DMS53 treated with DMSO at 0.1 percent for 48 hours (cell line): ENCODE measurements at regions not wholly inside any gene's neighbourhood (a gene's known extent, or its start where the extent isn't known, plus 50 kb on each side); places are given as distances from the start of the nearest gene placed in this dataset.
"Not testable (repeated sequence)": the region's sequence is repeated elsewhere in the genome, so short reads cannot be mapped to it uniquely, and the experiment has no call there.

ENCODE experiments used
- DNase-seq: peaks from one replicate; lab custom pipeline; 2025; ENCODE audit not compliant: unreplicated experiment; lab: John Stamatoyannopoulos, UW

GRCh38 chr12:89765959-89766824, 57.6 kb upstream of the ATP2B1 start:
- no peak for DNase-seq

- not testable (repeated sequence) for DNase-seq
Observed at GRCh38 chr12:89764164-89764563, 55.5 kb upstream of the ATP2B1 start.

- DNase-seq, result peak; percentile 32
Observed at GRCh38 chr12:89762498-89763170, 54.0 kb upstream of the ATP2B1 start.

GRCh38 chr12:89760783-89761182, 52.1 kb upstream of the ATP2B1 start:
- DNase-seq, result no peak
